ENCODE measurements at regions not wholly inside any gene's neighbourhood (a gene's known extent, or its start where the extent isn't known, plus 50 kb on each side); places are given as distances from the start of the nearest gene placed in this dataset.
"Not testable (repeated sequence)": the region's sequence is repeated elsewhere in the genome, so short reads cannot be mapped to it uniquely, and the experiment has no call there.

GRCh38 chr3:53401154-53401553 lies 53.8 kb upstream of the DCP1A start:
- DNase-seq (ENCODE audit: low spot score), result no peak

GRCh38 chr3:53402326-53402725 lies 55.0 kb upstream of the DCP1A start:
- no peak for DNase-seq (ENCODE audit: low spot score)

GRCh38 chr3:53411371-53411770 lies 64.0 kb upstream of the DCP1A start:
- DNase-seq (ENCODE audit: low spot score), result no peak

- no peak for DNase-seq (ENCODE audit: low spot score)
These were observed 65.6 kb upstream of the DCP1A start for GRCh38 chr3:53412953-53413352.

GRCh38 chr3:53416530-53416929 lies 69.2 kb upstream of the DCP1A start:
- DNase-seq (ENCODE audit: low spot score), result peak; percentile 40

GRCh38 chr3:53420831-53421230 lies 73.5 kb upstream of the DCP1A start:
- DNase-seq (ENCODE audit: low spot score), result no peak

GRCh38 chr3:53422954-53423698 lies 71.3 kb upstream of the CACNA1D start:
- no peak for DNase-seq (ENCODE audit: low spot score)

- DNase-seq (ENCODE audit: low spot score), result no peak
These were observed 68.5 kb upstream of the CACNA1D start for GRCh38 chr3:53425936-53426335.

GRCh38 chr3:53426918-53427317 lies 67.5 kb upstream of the CACNA1D start:
- no peak for DNase-seq (ENCODE audit: low spot score)

- no peak for DNase-seq (ENCODE audit: low spot score)
These were observed 57.6 kb upstream of the CACNA1D start for GRCh38 chr3:53436828-53437227.

- not testable (repeated sequence) for DNase-seq (ENCODE audit: low spot score)
These were observed 51.5 kb upstream of the CACNA1D start for GRCh38 chr3:53442863-53443262.

Measured in SK-N-DZ (cell line).